GM19397 (cell line): ENCODE measurements at regions not wholly inside any gene's neighbourhood (a gene's known extent, or its start where the extent isn't known, plus 50 kb on each side); places are given as distances from the start of the nearest gene placed in this dataset.

Source experiments
- ATAC-seq: cut with Tn5 transposase; IDR thresholded peaks from one replicate; pipeline ENCODE4 v1.9.1; 2021; ENCODE audit warnings: mild to moderate bottlenecking, moderate library complexity; ENCODE audit not compliant: unreplicated experiment

DNA sequence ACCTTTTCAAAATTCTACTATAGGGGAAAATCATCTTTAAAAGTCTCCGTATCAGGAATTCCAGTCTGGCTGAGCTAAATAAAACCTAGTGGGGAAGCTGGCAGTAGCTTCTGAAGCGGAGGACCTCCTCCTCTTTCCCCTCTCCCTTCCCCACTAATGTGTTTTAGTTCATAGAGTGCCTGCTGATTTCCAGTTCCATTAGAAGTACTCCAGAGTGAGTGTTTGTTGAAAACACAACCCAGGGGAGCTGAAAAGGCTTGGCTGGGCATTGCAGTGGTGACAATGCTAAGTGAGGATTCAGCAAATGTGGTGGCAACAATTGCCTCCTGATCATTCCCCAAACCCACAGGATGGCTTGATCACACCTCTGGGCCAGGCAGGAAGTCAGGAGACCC is 144.2 kb upstream of the FRMD6 start:
- no peak for ATAC-seq

DNA sequence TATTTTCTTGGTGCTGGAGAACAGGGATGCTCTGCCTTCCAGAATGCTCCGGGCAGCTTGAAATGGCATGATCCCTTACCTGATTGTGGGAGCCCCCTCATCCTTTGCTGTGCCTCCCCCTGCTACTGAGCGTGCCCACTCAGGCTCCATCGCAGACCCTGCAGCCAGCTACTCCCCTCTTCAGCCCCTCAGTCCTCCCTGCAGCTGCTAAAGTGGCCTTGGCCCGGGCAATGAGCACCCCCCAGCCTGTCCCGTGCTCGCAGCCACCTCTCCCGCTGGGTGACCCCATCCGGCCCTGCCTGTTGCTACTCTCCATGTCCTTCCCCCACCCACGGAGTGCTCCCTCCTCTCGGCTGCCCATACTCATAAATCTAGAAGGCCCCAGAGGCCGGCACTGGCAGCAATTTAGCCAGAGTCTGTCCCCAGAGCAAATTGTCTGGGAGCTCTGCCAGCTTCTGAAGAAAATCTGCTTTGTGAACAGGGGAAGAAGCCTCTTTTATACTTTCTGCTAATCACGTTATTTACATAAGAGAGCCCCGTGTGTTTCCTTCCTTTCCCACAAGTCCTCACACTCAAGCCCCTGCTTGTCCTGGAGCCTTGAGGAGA is 143.7 kb upstream of the FRMD6 start:
- ATAC-seq = no peak

DNA sequence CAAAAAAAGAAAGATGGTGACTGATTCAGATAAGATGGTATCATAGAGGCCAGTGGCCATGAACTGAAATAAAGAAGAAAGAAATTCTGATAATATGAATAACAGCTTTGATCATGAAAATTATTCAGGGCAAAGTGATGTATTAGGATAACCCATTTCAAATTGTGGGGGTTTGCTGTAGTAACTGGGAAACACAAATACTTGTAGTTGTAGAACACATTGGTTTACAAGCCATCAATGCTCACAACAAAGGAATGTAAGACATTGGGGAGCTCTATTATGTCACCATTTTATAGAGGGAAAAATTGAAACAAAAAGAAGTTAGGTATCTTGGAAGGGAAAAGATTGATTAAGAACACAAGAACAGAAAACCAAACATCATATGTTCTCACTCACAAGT is 140.4 kb upstream of the FRMD6 start:
- ATAC-seq = no peak

DNA sequence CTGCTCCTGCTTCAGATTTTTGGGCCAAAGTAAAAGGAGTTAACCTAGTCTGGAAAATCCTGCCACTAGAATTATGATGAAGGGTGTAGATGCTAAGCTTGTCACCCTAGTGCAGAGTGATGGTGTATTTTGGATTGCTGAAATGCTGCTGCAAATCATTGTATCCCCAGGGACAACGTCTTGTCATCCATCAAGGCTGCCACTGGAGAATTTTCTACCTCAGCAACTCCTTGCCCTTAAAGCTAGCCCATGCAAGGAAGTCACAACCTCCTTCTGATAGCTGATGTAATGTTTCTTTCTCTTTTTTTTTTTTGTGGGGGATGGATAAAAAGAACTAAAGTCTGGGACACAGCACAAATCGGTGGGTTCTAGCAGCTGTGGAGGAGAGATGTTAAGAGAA is 139.4 kb upstream of the FRMD6 start:
- no peak for ATAC-seq

DNA sequence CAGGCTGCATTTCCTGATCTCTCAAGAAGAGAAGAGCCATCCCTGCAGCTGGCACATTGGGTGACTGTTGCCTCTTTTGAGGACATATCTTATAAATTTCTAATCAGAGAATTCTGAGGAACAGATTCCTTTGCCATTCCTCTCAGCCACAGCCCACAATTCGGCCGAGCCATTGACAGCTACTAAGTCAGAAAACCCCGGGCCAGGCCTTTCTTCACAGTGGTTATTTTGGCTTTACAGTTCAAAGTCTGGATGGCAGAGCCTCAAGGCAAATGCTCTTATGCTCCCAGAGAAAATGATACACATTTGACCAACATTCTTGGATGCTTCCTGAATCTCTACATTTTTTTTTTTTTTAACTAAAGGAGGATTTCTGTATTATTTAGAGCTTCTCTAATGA is 138.4 kb upstream of the FRMD6 start:
- ATAC-seq = no peak

DNA sequence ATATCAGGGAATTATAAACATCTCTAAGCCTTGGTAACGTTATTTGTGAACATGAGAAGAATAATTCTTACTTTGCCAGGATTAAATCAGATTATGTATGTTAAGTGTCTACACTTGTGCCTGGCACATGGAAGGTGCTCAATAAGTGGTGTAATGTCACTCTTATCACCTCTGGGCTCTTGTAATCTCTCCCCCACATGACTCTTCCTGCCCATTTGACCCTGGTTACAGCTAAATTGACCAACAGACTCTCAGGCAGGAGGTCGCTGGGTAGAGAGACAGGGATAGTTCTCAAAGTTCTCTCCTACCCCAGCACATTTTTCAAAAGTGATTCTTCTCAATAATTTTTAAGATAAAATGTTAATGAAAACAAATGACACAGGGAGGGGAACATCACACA is 137.8 kb upstream of the FRMD6 start:
- no peak for ATAC-seq

DNA sequence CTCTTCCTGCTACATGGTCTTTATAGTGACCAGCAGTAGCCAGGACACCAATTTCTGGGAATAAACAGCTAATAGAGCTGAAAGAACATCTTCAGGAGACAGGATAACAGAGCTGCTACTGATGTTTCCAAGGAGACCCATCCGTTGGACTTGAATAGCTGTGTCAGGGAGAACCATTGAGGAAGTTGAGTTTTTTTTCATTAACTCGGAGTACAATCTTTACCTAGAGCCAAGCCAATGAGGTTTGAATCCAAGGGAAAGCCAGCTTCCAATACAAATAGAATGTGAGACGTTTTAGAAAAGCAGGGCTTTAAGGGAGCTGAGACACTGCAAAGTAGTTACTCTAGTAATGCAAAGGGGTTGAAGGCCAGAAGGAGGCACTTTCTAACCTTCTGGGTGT is 136.1 kb upstream of the FRMD6 start:
- no peak for ATAC-seq

DNA sequence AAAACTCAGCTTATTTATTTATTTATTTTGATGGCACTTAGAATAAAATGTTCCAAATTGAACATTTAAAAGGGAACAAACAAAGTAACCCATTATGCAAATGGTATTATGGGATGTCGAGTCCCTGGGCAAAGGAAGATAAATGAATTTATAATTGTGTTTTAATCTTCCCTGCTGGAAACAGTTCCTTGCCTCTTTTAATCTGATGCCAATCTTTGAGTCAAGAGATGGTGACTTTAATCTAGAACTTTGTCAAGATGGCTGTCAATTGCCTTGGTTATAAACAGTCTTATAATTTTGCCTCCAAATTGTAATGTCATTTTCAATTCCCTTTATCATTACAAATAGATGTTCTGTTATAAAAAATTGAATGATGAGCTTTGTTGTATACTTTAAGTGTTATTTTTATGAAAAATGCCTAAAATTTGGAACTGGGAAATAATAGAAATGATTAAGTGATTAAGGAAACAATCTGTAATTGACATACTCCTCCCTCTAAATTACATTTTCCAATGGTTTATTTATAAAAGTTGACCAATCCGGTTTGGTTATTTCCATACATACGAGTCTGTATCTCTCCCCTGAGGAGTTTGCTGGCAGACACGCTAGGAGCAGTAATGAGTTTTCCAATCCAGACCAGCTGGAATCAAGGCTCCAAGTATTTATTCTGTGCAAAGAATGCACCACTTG is 134.9 kb upstream of the FRMD6 start:
- ATAC-seq = no peak

DNA sequence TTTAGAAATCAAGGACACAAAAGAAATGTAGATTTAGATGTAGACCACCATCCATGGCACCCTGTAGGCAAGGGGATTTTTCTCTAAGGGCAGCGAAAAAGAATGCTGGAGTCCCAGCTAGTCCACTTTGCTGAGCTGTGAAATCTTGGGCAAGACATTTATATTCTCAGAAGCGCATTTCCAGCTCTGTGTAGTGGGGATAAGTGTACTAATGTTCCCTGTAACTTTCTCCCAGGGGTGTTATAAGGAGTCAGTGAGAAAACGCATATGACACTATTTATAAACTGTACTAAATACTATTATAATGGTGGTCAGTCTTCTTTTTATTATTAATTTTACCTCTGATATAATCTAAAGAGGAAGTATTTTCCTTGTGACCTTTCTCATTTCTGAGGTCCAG is 133.4 kb upstream of the FRMD6 start:
- ATAC-seq = no peak

DNA sequence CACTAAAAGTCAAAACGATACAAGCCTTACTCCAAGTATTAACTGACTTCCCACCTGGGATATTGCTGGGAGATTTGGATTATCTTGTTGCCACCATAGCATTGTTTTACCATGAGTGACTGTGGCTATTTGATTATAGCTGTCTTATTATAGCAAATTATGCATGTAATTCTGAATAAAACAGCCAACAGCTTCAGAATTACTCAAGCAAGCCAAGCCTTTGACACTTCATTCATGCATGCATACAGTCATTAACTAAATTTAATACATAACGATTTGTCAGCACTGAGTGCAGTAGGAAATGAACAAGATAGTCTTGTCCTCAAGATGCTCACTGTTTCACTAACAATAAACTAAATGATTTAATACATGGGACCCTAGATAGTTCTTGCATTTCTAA is 133.0 kb upstream of the FRMD6 start:
- no peak for ATAC-seq

DNA sequence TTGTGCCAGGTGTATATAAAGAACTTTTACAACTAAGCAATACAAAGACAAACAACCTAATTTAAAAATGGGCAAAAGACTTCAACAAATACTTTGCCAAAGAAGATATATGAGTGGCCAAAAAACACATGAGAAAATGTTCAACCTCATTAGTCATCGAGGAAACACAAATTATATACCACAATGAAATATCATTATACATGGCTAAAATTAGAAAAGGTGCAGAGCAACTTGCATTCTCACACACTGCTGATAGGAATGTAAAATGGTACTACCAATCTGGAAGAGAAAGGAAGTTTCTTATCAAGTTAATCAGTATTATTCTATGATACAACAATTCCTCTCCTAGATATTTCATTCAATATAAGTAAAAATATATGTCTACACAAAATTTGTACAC is 131.6 kb upstream of the FRMD6 start:
- ATAC-seq = no peak

DNA sequence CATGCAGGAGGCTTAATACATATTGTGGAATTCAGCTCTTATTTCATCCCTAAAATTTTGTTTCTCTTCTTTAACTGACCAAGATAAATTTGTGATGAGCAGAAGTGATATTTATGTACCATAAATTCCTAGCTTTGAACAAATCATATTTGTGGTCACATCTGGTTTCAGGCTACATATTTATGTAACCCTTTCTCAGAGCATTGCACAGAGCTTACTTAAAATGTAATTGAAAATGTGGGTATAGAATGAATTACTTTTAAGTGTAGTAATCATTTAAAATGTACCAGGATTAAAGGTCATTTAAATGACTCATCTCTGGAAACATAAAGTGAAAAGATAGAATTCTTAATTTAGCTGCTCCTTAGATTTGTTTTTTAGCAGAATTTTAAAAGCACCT is 129.9 kb upstream of the FRMD6 start:
- no peak for ATAC-seq

DNA sequence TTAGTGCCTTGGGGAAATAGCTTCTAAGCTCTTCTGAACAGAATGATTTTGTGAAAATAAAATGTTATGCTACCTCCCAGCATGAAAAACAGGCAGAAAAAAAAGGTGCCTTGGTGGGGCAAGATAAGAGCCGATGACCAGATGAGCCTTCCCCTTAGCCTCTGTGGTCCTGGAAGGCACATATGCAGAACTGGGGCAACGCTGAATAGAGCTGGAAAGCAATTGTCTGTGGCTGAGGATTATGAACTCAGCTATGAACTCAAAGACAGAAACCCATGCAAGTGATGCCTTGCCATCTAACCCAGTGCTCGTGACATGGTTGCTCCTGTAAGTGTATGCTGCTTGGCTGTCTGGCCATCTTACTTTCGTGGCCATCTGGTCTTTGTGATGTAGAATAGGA is 128.5 kb upstream of the FRMD6 start:
- ATAC-seq = no peak

DNA sequence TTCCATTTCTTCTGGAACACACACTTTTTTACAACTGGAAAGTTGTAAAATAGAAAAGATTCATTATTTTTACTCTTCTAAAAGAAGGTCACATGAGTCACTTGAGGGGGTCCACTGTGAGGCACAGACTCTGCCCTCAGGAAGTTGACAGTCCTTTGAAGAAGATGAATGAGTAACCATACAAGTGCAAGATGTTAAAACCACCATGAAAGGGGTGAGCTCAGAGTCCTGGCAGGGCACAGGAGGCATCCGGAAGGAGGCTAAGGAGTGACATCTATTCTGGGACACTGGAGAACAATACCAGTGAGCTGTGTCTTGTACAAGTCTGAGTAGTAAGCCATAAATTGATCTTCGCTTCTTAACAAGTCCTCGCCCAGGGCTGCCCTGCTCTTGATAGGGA is 126.0 kb upstream of the FRMD6 start:
- ATAC-seq = no peak

DNA sequence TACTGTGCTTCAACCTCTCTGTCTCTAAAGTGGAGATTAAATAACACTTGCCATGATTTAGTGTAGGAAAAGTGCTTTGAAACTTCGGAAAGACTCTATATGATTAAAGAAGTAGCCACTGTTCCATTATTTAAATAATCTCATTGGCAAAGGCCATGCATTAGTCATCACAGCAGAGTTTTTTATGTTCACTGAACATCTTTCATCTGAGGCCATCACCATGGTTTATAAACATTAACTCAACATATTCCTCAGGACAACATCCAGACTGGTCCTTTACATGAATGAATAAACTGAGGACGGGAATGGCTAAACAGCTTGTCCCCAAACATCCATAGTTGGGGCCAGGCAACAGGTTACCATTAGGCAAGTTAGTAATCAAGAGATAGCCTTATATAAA is 124.6 kb upstream of the FRMD6 start:
- ATAC-seq = no peak

DNA sequence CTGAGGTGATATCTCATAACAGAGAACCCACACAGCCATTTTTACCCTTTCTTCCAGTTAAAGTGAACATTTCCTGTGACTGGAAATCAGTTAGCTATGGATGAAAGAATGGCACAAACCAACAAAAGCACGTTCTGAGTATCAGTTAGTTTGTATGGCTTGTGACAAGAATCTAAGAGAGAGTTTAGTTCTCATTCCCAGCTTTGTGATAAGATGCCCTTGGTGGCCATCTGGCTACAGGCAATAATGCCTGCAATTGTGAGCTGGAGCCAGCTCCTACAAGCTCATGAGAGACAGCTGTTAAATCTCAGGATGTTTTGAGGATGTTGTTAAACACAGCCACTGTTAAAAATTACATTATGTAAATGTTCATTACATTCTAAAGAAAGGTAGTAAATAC is 122.0 kb upstream of the FRMD6 start:
- no peak for ATAC-seq

DNA sequence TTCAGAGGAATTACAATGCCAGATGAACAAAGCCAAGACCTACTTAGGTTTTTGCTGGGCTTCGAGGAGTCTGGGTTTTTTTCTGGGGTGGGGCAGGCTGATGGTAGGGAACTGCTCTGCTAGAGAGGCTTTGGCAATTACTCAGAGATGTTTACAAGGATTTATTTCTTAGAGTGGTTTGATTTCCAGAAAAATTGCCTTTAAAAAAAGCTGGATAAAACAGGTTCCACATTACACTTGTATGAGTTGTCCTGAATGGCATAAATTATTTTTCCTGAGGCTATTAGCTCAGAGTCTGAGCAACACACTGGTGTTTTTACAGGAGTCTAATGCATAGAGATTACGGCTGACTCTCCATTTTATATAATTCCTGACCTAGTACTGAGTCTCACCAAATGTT is 118.5 kb upstream of the FRMD6 start:
- ATAC-seq = no peak

DNA sequence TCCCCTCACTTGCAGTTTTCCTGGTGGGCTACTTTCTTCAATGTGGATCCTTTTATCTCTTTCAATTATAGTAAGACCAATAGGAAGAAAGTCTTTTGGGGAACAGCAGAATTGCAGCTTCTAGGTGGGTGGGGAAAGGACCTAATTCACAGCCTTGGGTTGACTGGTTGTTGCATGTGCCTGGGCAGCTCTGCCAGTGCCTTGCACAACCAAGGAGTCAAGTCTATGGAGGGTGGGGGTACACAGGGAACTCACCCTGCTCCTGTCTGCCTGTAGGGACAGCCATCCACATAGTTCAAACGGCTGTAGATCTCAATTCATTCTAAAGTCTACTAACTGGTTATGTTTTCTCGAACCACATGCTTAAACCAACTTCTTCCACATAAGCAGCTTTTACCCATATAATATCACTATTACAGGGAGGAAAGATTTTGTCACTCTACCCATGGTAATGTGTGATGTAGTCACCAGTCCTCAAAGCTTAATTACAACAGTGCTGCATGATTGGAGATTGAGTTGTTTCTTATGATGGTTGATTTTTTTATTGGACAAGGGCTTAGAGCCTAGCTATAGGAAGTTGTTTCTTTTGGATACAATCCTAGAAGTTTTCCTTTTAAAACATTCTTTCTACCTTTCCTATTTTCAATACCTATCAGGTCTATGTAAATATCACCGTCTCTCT is 117.7 kb upstream of the FRMD6 start:
- no peak for ATAC-seq

DNA sequence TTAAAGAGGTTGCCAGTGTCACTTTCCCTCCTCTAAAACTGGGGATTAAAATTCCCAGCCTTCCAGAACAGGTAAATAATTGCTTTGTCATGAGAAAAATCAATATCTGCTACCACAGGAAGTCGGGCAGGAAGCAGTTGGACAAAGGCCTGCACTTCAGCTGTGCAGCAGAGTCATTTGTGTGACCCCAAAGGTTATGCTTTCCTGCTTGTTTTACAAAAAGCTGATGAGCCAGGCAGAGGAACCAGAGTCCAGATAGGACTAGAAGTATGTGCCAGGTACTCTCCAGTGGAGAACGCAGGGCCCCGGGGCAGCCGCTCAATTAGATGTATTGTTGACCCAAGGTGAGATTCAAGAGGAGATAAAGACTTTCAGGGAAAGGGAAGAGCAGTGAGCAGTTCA is 117.1 kb upstream of the FRMD6 start:
- ATAC-seq = no peak

DNA sequence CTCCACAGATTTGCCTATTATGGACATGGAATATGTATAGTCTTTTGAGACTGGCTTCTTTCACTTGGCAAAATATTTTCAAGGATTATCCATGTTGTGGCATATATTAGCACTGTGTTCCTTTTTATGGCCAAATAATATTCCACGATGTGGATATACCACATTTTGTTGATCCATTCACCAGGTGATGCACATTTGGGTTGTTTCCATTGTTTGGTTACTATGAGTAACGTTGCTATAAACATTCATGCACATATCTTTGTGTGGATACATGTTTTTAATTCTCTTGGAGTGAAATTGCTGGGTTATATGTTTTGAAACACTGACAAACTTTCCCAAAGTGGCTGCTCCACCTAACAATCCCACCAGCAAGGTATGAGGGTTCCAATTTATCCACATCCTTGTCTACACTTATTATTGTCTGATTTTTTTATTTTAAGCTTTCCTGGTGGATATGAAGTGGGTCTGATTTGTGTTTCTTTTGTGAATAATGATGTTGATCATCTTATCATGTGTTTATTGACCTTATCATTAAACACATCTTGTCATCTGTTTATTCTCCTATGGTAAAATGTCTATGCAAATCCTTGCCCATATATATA is 116.2 kb upstream of the FRMD6 start:
- no peak for ATAC-seq

DNA sequence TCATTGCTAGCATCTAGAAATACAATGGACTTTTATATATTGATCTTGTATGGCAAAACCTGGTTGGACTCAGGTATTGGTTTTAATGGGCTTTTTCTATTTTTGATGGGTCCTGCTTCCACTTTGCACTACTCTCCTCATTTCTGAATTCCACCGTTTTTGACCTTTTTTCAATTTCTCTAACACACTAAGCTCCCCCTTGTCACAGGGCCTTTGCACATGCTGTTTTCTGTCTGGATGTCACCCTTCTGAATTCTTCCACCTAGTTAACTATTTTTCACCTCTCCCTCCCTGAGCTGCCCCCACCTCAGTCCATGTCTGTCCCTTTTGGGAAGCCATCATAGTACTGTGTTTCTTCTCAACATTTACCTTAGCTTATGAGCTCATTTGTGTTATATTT is 112.7 kb upstream of the FRMD6 start:
- no peak for ATAC-seq

DNA sequence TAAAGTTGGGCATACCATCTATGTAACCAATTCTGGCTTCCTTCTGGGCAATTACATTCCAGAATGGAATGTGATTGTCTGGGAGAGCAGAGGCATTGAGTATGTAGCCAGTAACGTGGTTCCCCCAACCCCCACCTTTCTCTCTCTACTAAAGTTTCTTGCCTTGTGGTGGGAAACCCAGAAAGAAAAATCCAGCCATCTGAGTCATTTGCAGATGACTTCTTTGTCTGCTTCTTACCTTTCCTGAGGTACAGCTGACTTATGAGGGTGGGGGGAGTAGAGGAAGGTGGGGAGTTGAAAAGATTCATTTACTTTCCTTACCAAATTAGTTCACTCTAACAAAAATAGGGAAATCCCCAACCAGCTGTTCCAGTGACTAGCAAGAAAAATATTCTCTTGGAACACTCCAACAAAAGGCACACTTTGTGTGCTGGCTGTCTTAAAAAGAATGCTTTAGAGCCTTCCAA is 112.1 kb upstream of the FRMD6 start:
- ATAC-seq = no peak
